Smooth muscle cell (in vitro differentiated cells): ENCODE measurements at regions not wholly inside any gene's neighbourhood (a gene's known extent, or its start where the extent isn't known, plus 50 kb on each side); places are given as distances from the start of the nearest gene placed in this dataset.
"Not testable (repeated sequence)": the region's sequence is repeated elsewhere in the genome, so short reads cannot be mapped to it uniquely, and the experiment has no call there.

Experiments
- DNase-seq: peaks from one replicate; lab custom pipeline; 2025; ENCODE audit not compliant: unreplicated experiment; lab: John Stamatoyannopoulos, UW
- H2AFZ ChIP-seq: fragments of 200-600 bp; sonication (generic); 2 replicates; pipeline ENCODE4 v1.6.0; 2016; ENCODE audit warnings: antibody characterized with exemption, low read depth, mild to moderate bottlenecking
- H3F3A ChIP-seq: fragments of 200-600 bp; sonication (generic); 2 replicates; pipeline ENCODE4 v1.6.0; 2017; ENCODE audit warnings: antibody characterized with exemption, low read depth
- H3K27ac ChIP-seq: fragments of 200-600 bp; sonication (generic); 2 replicates; pipeline ENCODE4 v1.5.1; 2016; ENCODE audit warnings: low read depth, mild to moderate bottlenecking
- H3K27me3 ChIP-seq: fragments of 200-600 bp; sonication (generic); 2 replicates; pipeline ENCODE4 v1.6.1; 2016; ENCODE audit warnings: low read depth, mild to moderate bottlenecking
- H3K36me3 ChIP-seq: fragments of 200-600 bp; sonication (generic); 2 replicates; pipeline ENCODE4 v1.5.1; 2016; ENCODE audit warnings: low read depth
- H3K4me1 ChIP-seq: fragments of 200-600 bp; sonication (generic); 2 replicates; pipeline ENCODE4 v1.5.1; 2016; ENCODE audit warnings: low read depth
- H3K4me2 ChIP-seq: fragments of 200-600 bp; sonication (generic); 2 replicates; pipeline ENCODE4 v1.6.0; 2016; ENCODE audit warnings: mild to moderate bottlenecking
- H3K4me3 ChIP-seq: fragments of 200-600 bp; sonication (generic); 2 replicates; pipeline ENCODE4 v1.5.1; 2016; ENCODE audit warnings: mild to moderate bottlenecking
- H3K79me2 ChIP-seq: fragments of 200-600 bp; sonication (generic); 2 replicates; pipeline ENCODE4 v1.6.0; 2016; ENCODE audit warnings: low read depth, mild to moderate bottlenecking
- H3K9ac ChIP-seq: fragments of 200-600 bp; sonication (generic); 2 replicates; pipeline ENCODE4 v1.6.0; 2016; ENCODE audit warnings: low read depth
- H3K9me3 ChIP-seq: fragments of 200-600 bp; sonication (generic); replicated peaks from 2 replicates; pipeline ENCODE4 v1.5.1; 2016; ENCODE audit warnings: low read depth
- H4K20me1 ChIP-seq: fragments of 200-600 bp; sonication (generic); 2 replicates; pipeline ENCODE4 v1.6.0; 2016; ENCODE audit warnings: low read depth
- WGBS: methylation state at CpG from one replicate; pipeline ENCODE4 v1.1.7; 2016; ENCODE audit warnings: low lambda C conversion rate; 5-methylcytosine and 5-hydroxymethylcytosine counted together
- TF ChIP-seq, protein P1 (sequence below): fragments of 200-600 bp; sonication (generic); IDR thresholded peaks from 2 replicates; pipeline ENCODE4 v1.5.1; 2017; ENCODE audit warnings: borderline replicate concordance, mild to moderate bottlenecking, antibody characterized with exemption; ENCODE audit not compliant: insufficient read depth, poor library complexity, severe bottlenecking

DNA sequence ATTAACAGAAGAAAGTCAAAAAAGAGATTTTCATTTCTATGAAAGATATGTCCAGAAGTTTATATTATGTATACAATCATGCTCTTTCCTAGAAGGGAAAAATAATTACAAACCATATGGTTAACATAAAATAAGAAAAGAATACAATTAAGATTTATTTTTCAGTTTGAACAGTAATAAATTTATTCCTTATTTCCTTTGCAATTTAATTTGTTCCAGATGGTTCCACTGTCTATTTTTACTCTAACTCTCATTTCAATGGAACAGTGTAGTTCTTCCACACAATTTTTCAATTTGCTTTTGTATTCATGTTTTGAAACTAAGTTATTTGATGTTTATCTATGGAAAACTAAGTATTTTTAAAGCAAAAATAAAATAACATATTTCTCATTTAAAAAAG, 1026.3 kb downstream of the TAF11L14 start:
- Histone ChIP-seq H4K20me1 (no peaks in the 10 kb centered on the region), H3K4me1 (no peaks in the 10 kb centered on the region), H3K79me2 (no peaks in the 10 kb centered on the region), H3K9me3 (no peaks in the 10 kb centered on the region), H3K9ac (no peak overlapping the region), H3K4me2 (no peak overlapping the region), H3F3A (no peaks in the 10 kb centered on the region), H3K36me3 (no peaks in the 10 kb centered on the region), H3K27me3 (no peaks in the 10 kb centered on the region), H3K4me3 (no peak overlapping the region), H3K27ac (no peak overlapping the region), H2AFZ (no peak overlapping the region)
- no peak for DNase-seq
- TF ChIP-seq, protein P1, sequence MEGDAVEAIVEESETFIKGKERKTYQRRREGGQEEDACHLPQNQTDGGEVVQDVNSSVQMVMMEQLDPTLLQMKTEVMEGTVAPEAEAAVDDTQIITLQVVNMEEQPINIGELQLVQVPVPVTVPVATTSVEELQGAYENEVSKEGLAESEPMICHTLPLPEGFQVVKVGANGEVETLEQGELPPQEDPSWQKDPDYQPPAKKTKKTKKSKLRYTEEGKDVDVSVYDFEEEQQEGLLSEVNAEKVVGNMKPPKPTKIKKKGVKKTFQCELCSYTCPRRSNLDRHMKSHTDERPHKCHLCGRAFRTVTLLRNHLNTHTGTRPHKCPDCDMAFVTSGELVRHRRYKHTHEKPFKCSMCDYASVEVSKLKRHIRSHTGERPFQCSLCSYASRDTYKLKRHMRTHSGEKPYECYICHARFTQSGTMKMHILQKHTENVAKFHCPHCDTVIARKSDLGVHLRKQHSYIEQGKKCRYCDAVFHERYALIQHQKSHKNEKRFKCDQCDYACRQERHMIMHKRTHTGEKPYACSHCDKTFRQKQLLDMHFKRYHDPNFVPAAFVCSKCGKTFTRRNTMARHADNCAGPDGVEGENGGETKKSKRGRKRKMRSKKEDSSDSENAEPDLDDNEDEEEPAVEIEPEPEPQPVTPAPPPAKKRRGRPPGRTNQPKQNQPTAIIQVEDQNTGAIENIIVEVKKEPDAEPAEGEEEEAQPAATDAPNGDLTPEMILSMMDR = no peak

DNA sequence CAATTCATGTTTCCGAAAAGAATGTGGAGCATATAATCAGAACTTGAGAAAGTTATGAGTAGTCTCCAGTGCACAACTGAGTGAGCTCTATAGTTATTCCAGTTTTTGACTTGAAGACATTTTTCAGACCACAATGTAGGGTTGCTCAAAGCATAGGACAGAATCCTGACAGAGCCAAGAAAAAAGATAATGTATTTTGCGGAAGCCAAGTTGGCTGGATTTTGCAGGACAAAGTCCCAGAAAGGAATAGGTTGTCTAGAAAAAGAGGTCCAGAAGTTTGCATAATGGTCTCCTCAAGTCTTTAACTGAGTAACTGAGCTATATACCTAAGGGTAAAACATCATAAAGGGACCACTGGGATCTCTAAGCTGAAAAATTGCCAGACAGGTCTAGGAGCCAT, 1028.0 kb downstream of the TAF11L14 start:
- whole genome bisulfite sequencing = 97% methylated on average over 2 of the region's 2 CpGs
- Histone ChIP-seq H3K27me3 (no peaks in the 10 kb centered on the region), H3F3A (no peaks in the 10 kb centered on the region), H3K27ac (no peak overlapping the region), H2AFZ (no peak overlapping the region), H3K36me3 (no peaks in the 10 kb centered on the region), H3K4me3 (no peak overlapping the region), H4K20me1 (no peaks in the 10 kb centered on the region), H3K4me2 (no peak overlapping the region), H3K79me2 (no peaks in the 10 kb centered on the region), H3K9me3 (no peaks in the 10 kb centered on the region), H3K9ac (no peak overlapping the region), H3K4me1 (no peaks in the 10 kb centered on the region)
- no peak for DNase-seq
- TF ChIP-seq, protein P1 = no peak

DNA sequence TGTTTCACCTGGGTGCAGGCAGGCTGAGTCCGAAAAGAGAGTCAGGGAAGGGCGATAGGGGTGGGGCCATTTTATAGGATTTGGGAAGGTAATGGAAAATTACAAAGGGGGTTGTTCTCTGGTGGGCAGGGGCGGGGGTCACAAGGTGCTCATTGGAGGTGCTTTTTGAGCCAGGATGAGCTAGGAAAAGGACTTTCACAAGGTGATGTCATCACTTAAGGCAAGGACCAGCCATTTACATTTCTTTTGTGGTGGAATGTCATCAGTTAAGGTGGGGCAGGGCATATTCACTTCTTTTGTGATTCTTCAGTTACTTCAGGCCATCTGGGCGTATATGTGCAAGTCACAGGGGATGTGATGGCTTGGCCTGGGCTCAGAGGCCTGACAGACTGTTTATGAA, 1040.0 kb downstream of the TAF11L14 start:
- not testable (repeated sequence) for H3F3A ChIP-seq, H4K20me1 ChIP-seq, H3K9me3 ChIP-seq, H2AFZ ChIP-seq, H3K27me3 ChIP-seq, H3K4me3 ChIP-seq, H3K9ac ChIP-seq, H3K4me1 ChIP-seq, H3K36me3 ChIP-seq, H3K27ac ChIP-seq, H3K79me2 ChIP-seq, H3K4me2 ChIP-seq, DNase-seq
- 53% methylated on average over 2 of the region's 4 CpGs for WGBS

DNA sequence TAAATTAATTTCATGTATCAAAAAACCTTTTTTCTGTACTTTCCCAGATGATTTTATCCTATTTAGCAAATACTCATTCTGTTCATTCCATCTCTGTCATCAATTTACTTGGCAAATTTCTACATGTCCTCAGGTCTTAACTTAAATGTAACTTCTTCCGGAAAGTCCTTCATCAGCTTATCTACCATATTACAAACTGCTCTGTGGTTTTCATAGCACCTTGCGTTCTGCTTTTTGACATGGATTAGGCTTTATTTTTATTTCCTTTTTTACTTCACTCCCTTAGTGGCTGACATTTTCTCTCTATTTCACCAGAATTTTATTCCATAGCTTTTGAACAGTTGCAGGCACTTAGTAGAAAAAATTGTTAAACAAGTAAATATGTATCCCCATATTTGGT, 1040.8 kb downstream of the TAF11L14 start:
- Histone ChIP-seq H3K9me3 (no peaks in the 10 kb centered on the region), H3K4me3 (no peak overlapping the region), H3F3A (no peaks in the 10 kb centered on the region), H3K9ac (no peak overlapping the region), H2AFZ (no peak overlapping the region), H3K79me2 (no peaks in the 10 kb centered on the region), H3K27ac (no peak overlapping the region), H3K36me3 (no peaks in the 10 kb centered on the region), H3K27me3 (no peaks in the 10 kb centered on the region), H4K20me1 (no peaks in the 10 kb centered on the region), H3K4me1 (no peaks in the 10 kb centered on the region), H3K4me2 (no peak overlapping the region)
- 68% methylated on average over 2 of the region's 2 CpGs for WGBS
- no peak for DNase-seq
- TF ChIP-seq, protein P1 = no peak
